ENCODE measurements at regions not wholly inside any gene's neighbourhood (a gene's known extent, or its start where the extent isn't known, plus 50 kb on each side); places are given as distances from the start of the nearest gene placed in this dataset.

GRCh38 chr11:29214833-29215232 is 802.0 kb downstream of the KCNA4 start:
- H3K27me3 ChIP-seq (ENCODE audit: insufficient read depth, low read length), result no peaks in the 10 kb centered on the region
- Mint-ChIP-seq H3K4me3 (ENCODE audit: unreplicated experiment) (no peak overlapping the region), H3K9me3 (ENCODE audit: unreplicated experiment) (peaks cover 4% of the 10 kb centered on the region), H3K36me3 (ENCODE audit: low read depth, unreplicated experiment) (no peaks in the 10 kb centered on the region), H3K27ac (ENCODE audit: unreplicated experiment) (no peak overlapping the region), H3K4me1 (ENCODE audit: low read depth, unreplicated experiment) (no peaks in the 10 kb centered on the region), H3K27me3 (ENCODE audit: low read depth, unreplicated experiment) (no peaks in the 10 kb centered on the region)
- no peaks in the 10 kb centered on the region for H3K36me3 ChIP-seq (ENCODE audit: insufficient read depth, low read length)
- H3K4me3 ChIP-seq (ENCODE audit: insufficient read depth, low read depth, low read length), result no peak overlapping the region
- H3K27ac ChIP-seq (ENCODE audit: low read depth, low read length), result no peak overlapping the region
- H3K9me3 ChIP-seq (ENCODE audit: insufficient read depth, low read depth, low read length), result no peaks in the 10 kb centered on the region
- H3K9ac ChIP-seq (ENCODE audit: low read length), result no peak overlapping the region
- TF ChIP-seq EZH2 (IDR thresholded peaks at IDR 0.05; ENCODE audit: insufficient read depth, low read length), result no peak
- TF ChIP-seq, protein P1, sequence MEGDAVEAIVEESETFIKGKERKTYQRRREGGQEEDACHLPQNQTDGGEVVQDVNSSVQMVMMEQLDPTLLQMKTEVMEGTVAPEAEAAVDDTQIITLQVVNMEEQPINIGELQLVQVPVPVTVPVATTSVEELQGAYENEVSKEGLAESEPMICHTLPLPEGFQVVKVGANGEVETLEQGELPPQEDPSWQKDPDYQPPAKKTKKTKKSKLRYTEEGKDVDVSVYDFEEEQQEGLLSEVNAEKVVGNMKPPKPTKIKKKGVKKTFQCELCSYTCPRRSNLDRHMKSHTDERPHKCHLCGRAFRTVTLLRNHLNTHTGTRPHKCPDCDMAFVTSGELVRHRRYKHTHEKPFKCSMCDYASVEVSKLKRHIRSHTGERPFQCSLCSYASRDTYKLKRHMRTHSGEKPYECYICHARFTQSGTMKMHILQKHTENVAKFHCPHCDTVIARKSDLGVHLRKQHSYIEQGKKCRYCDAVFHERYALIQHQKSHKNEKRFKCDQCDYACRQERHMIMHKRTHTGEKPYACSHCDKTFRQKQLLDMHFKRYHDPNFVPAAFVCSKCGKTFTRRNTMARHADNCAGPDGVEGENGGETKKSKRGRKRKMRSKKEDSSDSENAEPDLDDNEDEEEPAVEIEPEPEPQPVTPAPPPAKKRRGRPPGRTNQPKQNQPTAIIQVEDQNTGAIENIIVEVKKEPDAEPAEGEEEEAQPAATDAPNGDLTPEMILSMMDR (IDR thresholded peaks at IDR 0.05; ENCODE audit: insufficient read depth, low read depth, low read length), result no peak
- no peak overlapping the region for H2AFZ ChIP-seq (ENCODE audit: low read depth, low read length)
- H3K79me2 ChIP-seq (ENCODE audit: insufficient read depth, low read length), result no peaks in the 10 kb centered on the region
- no peaks in the 10 kb centered on the region for H3K4me1 ChIP-seq (ENCODE audit: insufficient read depth, low read length)
- no peak overlapping the region for H3K4me2 ChIP-seq (ENCODE audit: low read length)
- H4K20me1 ChIP-seq (ENCODE audit: insufficient read depth, low read length), result no peaks in the 10 kb centered on the region
- FAIRE-seq, result no peak
- DNase-seq (ENCODE audit: low read depth), result no peak

GRCh38 chr11:29211202-29211601 is 805.6 kb downstream of the KCNA4 start:
- no peaks in the 10 kb centered on the region for H3K27me3 Mint-ChIP-seq (ENCODE audit: low read depth, unreplicated experiment)
- no peaks in the 10 kb centered on the region for H3K27me3 ChIP-seq (ENCODE audit: insufficient read depth, low read length)
- DNase-seq (ENCODE audit: low read depth), result no peak
- H3K9me3 ChIP-seq (ENCODE audit: insufficient read depth, low read depth, low read length), result no peaks in the 10 kb centered on the region
- H3K4me3 Mint-ChIP-seq (ENCODE audit: unreplicated experiment), result no peak overlapping the region
- H3K9me3 Mint-ChIP-seq (ENCODE audit: unreplicated experiment), result no peaks in the 10 kb centered on the region
- no peaks in the 10 kb centered on the region for H4K20me1 ChIP-seq (ENCODE audit: insufficient read depth, low read length)
- no peak overlapping the region for H3K27ac ChIP-seq (ENCODE audit: low read depth, low read length)
- H3K4me1 ChIP-seq (ENCODE audit: insufficient read depth, low read length), result no peaks in the 10 kb centered on the region
- no peak overlapping the region for H3K27ac Mint-ChIP-seq (ENCODE audit: unreplicated experiment)
- H3K9ac ChIP-seq (ENCODE audit: low read length), result no peak overlapping the region
- H3K36me3 Mint-ChIP-seq (ENCODE audit: low read depth, unreplicated experiment), result no peaks in the 10 kb centered on the region
- H3K4me3 ChIP-seq (ENCODE audit: insufficient read depth, low read depth, low read length), result no peak overlapping the region
- H3K4me2 ChIP-seq (ENCODE audit: low read length), result no peak overlapping the region
- peaks cover 10% of the 10 kb centered on the region for H3K4me1 Mint-ChIP-seq (ENCODE audit: low read depth, unreplicated experiment)
- no peaks in the 10 kb centered on the region for H3K36me3 ChIP-seq (ENCODE audit: insufficient read depth, low read length)
- TF ChIP-seq EZH2 (IDR thresholded peaks at IDR 0.05; ENCODE audit: insufficient read depth, low read length), result no peak
- TF ChIP-seq, protein P1 (IDR thresholded peaks at IDR 0.05; ENCODE audit: insufficient read depth, low read depth, low read length), result no peak
- FAIRE-seq, result no peak
- no peak overlapping the region for H2AFZ ChIP-seq (ENCODE audit: low read depth, low read length)
- no peaks in the 10 kb centered on the region for H3K79me2 ChIP-seq (ENCODE audit: insufficient read depth, low read length)

DNA sequence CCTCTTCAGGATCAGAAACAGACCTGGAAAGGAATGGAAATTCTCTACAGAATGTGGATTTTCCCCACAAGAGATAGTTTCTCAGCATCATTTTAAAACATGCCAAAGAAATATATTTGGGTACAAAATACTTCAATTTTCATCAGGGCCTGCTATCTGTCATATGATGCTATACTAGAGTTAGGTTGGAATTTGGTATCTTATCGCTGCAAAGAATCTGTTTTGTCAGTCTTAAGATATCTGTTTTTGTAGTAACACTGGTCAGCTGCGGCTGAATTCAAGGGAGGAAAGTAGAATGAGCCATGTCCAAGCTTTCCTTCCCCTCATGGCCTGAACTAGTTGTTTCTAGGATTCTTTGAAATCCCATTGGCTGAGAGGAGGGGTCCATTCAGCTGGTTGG is 806.4 kb downstream of the KCNA4 start:
- no peaks in the 10 kb centered on the region for H3K9me3 Mint-ChIP-seq (ENCODE audit: unreplicated experiment)
- H3K4me3 Mint-ChIP-seq (ENCODE audit: unreplicated experiment), result no peak overlapping the region
- FAIRE-seq, result no peak
- Histone ChIP-seq H3K9ac (ENCODE audit: low read length) (no peak overlapping the region), H2AFZ (ENCODE audit: low read depth, low read length) (no peak overlapping the region), H3K27ac (ENCODE audit: low read depth, low read length) (no peak overlapping the region), H4K20me1 (ENCODE audit: insufficient read depth, low read length) (no peaks in the 10 kb centered on the region), H3K79me2 (ENCODE audit: insufficient read depth, low read length) (no peaks in the 10 kb centered on the region), H3K4me2 (ENCODE audit: low read length) (no peak overlapping the region), H3K36me3 (ENCODE audit: insufficient read depth, low read length) (no peaks in the 10 kb centered on the region), H3K27me3 (ENCODE audit: insufficient read depth, low read length) (no peaks in the 10 kb centered on the region), H3K4me1 (ENCODE audit: insufficient read depth, low read length) (no peaks in the 10 kb centered on the region), H3K9me3 (ENCODE audit: insufficient read depth, low read depth, low read length) (no peaks in the 10 kb centered on the region), H3K4me3 (ENCODE audit: insufficient read depth, low read depth, low read length) (no peak overlapping the region)
- TF ChIP-seq, protein P1 (IDR thresholded peaks at IDR 0.05; ENCODE audit: insufficient read depth, low read depth, low read length), result no peak
- no peak for TF ChIP-seq EZH2 (IDR thresholded peaks at IDR 0.05; ENCODE audit: insufficient read depth, low read length)
- no peak overlapping the region for H3K27ac Mint-ChIP-seq (ENCODE audit: unreplicated experiment)
- H3K36me3 Mint-ChIP-seq (ENCODE audit: low read depth, unreplicated experiment), result no peaks in the 10 kb centered on the region
- H3K27me3 Mint-ChIP-seq (ENCODE audit: low read depth, unreplicated experiment), result no peaks in the 10 kb centered on the region
- no peak for DNase-seq (ENCODE audit: low read depth)
- peaks cover 10% of the 10 kb centered on the region for H3K4me1 Mint-ChIP-seq (ENCODE audit: low read depth, unreplicated experiment)
